Hepatocyte (in vitro differentiated cells): ENCODE measurements at regions not wholly inside any gene's neighbourhood (a gene's known extent, or its start where the extent isn't known, plus 50 kb on each side); places are given as distances from the start of the nearest gene placed in this dataset.

Experiments
- EZH2 ChIP-seq: fragments of 200-600 bp; sonication (generic); IDR thresholded peaks from 2 replicates; pipeline ENCODE4 v1.6.1; 2016; ENCODE audit warnings: antibody characterized with exemption, mild to moderate bottlenecking, borderline replicate concordance
- TF ChIP-seq, protein P1 (sequence below): fragments of 200-600 bp; sonication (generic); IDR thresholded peaks from 2 replicates; pipeline ENCODE4 v1.5.1; 2016; ENCODE audit warnings: antibody characterized with exemption, mild to moderate bottlenecking; ENCODE audit not compliant: poor library complexity

DNA sequence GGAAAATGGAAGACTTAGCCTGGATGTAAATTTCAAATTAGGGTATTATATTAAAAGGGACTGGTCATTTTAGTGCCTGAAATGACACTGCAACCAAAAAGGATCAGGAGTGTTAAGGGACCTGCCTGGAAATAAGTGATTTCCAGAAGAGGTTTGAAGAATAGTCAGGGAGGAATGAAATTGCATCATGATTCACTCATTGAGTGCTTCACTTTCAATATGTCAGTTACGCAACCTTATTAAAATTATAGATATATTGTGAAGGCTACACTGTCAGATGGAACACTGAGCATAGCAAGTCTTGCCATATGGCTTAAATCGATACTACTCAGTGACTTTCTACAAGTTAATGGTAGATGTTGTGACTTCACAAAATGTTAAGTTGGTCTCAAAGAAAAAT is 275.2 kb upstream of the DPYD start:
- TF ChIP-seq, protein P1, sequence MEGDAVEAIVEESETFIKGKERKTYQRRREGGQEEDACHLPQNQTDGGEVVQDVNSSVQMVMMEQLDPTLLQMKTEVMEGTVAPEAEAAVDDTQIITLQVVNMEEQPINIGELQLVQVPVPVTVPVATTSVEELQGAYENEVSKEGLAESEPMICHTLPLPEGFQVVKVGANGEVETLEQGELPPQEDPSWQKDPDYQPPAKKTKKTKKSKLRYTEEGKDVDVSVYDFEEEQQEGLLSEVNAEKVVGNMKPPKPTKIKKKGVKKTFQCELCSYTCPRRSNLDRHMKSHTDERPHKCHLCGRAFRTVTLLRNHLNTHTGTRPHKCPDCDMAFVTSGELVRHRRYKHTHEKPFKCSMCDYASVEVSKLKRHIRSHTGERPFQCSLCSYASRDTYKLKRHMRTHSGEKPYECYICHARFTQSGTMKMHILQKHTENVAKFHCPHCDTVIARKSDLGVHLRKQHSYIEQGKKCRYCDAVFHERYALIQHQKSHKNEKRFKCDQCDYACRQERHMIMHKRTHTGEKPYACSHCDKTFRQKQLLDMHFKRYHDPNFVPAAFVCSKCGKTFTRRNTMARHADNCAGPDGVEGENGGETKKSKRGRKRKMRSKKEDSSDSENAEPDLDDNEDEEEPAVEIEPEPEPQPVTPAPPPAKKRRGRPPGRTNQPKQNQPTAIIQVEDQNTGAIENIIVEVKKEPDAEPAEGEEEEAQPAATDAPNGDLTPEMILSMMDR: no peak
- TF ChIP-seq EZH2: no peak
